NCI-H1092 (cell line): ENCODE measurements at regions not wholly inside any gene's neighbourhood (a gene's known extent, or its start where the extent isn't known, plus 50 kb on each side); places are given as distances from the start of the nearest gene placed in this dataset.
"Not testable (repeated sequence)": the region's sequence is repeated elsewhere in the genome, so short reads cannot be mapped to it uniquely, and the experiment has no call there.

Experiments
- DNase-seq: peaks from one replicate; lab custom pipeline; 2025; lab: John Stamatoyannopoulos, UW

DNA sequence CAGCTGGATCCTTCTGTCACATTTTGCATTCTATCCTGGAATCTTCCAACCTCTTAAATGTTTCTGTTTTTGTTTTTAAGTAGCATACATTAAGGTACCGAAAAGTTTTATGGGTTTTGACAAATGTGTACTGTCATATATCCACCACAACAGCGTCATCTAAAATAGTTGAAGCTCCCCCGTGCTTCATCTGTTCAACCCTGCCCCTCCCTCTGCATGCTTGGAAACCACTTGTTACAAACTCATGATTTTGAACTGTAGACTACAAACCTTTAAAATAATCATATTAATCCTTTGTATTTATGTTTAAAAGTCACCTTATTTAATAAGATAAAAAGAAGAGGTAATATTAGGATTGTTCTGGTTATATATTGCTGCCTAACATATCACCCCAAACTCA lies 182.8 kb upstream of the SMIM30 start:
- DNase-seq, result no peak

- DNase-seq, result no peak
Measured at GRCh38 chr7:113299748-113300147, 181.4 kb upstream of the SMIM30 start.

GRCh38 chr7:113298501-113298900 lies 180.1 kb upstream of the SMIM30 start:
- DNase-seq, result no peak

GRCh38 chr7:113294750-113295149 lies 176.4 kb upstream of the SMIM30 start:
- DNase-seq, result no peak

DNA sequence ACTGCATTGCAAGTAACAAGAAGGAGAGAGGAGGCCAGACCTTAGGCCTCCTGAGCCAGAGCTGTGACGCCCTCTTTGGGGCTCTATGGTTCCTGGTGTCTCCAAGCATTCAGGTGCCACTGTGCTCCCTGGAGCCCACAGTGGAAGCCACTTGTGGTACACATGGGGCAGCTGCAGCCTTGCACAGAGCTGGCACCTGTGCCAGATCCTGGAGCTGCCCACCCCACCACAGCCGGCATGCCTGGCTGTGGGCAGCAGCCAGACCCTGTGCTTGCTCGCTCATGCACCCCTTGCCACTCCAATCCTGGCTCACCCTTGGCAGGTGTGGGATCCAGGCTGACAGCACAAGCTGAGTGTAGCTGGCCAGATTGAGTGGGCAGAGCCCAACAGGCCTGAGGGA lies 173.8 kb upstream of the SMIM30 start:
- no peak for DNase-seq

DNA sequence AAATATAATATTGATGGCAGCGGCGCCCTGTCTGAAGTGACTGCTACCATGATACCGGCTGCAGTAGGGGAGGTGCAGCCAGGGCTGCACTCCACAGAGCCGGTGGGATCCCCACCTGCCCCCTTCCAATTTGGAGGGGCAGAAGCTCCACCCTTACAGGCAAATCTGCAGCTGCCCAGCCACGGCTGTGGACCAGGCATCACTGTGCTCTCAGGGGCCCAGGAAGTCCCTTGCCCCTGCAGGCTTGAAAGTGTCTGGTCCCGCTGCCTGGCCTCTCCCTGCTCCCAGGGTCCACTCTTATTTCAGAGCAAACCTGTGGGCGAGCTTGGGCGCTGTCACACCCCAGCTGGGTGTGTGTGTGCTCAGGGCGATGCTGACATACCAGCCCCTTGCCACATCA lies 172.7 kb upstream of the SMIM30 start:
- DNase-seq, result no peak

- no peak for DNase-seq
Measured at GRCh38 chr7:113289140-113289740, 170.9 kb upstream of the SMIM30 start.

DNA sequence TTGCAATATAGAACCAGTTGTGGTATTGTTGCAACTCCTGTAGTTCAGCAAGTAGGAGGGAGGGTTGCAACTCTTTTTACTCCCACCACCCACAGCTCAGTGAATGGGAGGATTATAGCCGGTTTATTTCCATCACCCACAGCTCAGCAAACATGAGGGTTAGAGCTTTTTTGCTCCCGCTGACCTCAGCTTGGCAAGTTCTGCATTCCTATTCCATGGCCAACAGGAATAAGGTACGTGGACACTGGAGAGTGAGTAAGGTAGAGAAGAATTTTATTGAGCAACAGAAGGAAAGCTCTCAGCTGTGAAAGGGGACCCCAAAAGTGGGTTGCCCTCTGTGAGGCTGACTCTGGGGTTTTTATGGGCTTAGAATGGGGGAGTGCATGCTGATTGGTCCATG lies 167.1 kb upstream of the SMIM30 start:
- no peak for DNase-seq

DNA sequence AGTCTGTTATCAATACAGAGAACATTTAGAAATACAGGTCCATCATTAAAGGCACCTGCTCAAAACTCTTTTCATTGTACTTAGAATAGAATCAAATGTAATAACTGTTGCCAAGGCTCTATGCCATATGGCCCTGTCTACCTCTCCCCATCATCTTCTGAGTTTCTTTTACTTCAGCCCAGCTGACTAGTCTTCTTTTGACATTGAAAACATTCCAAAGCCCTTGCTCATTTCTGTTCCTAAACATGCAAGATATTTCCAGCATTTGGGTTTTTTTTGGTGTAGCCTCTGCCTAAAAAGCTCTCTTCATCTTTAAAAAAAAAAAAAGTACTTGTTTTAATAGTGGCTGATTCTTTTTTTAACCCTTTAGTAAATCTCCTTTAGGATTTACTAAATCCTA lies 165.5 kb upstream of the SMIM30 start:
- no peak for DNase-seq

DNA sequence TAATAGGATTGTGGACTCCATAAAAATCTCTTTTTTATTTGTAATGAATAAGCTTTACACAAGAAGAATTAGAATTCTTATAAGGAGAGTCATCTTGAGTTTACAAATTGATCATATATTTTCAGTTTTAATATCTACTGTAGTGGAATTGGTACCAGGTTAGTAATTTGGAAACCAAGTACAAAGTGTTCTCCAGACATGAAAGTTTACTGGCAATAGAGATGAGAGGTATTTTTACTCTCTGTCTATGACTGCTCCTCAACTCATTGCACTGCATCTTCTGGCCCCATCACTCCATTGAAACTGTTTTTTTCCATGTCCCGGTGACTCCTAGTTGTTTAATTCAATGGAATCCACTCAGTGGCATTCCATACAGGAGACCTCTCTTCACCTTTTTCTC lies 164.5 kb upstream of the SMIM30 start:
- DNase-seq, result no peak

DNA sequence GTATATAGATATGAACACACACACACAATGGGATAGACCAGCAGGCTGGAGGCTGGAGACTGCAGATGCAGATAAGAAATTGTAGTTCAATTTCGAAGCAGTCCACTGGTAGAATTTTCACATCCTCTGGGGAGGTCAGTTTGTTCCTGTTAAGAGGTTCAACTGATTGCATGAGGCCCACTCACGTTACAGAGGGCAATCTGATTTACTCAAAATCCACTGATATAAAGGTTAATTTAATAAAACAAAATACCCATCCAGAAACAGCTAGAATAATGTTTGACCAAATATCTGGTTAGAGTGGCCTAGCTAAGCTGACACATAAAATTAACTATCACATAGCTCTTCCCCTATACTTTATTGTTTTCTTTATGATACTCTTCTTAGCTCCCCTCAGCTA lies 162.9 kb upstream of the SMIM30 start:
- no peak for DNase-seq

DNA sequence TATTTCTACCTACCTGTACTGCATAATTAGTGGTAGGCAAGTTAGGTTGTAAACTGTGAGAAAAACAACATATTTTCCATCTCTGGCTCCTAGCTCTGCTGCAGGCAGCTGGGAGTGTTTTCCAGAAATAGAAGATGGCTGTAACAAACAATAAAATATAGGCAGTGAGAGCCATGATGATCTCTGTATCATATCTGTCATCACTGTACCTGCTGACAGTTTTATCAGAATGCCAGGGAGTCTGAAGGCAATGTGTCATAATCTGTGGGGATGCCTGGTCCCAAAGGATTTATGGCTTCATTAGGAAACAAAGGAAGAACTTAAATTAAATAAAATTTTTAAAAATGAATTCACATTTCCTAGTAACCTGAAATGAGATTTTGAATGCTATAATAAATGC lies 160.9 kb upstream of the SMIM30 start:
- no peak for DNase-seq

- DNase-seq, result no peak
Measured at GRCh38 chr7:113270790-113271189, 152.4 kb upstream of the SMIM30 start.

- not testable (repeated sequence) for DNase-seq
Measured at GRCh38 chr7:113269592-113269991, 151.2 kb upstream of the SMIM30 start.

DNA sequence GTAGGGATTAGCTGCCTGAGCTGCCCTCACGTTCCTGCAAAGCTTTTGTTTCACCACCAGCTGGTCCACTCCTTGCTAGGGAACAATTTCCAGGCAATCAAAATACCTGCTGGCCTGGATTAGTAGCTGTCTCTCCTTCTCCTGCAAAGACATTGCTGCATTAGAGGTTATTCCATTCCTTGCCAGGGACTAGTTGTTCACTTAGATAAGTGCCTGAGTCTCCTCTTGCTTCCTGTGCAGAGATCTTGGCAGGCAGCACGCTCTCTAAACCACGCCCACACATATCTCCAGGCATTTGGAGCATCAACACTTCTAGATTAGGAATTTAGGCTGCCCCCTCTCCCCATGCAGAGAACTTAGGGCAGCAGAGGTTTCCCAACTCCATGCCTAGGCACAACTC lies 150.4 kb upstream of the SMIM30 start:
- no peak for DNase-seq

GRCh38 chr7:113267885-113268284 lies 149.5 kb upstream of the SMIM30 start:
- DNase-seq, result no peak

DNA sequence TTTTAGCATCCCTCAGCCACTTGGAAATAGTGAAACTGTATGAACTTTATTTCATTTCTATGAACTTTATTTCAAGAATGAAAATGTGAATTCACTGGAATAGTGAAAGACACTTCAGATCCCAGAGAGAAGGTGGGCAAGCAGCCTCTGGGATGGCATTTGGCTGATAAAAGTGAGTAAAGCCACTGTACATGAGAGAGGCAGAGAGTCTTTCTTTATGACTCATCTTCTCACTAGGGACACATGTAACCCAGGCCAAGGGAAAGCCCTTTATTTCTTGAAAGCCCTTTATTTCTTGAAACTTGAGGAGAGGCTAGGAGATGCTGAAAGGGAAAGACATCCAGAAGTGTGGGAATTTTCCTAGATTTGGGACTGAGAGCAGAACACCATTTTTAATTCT lies 148.9 kb upstream of the SMIM30 start:
- no peak for DNase-seq

DNA sequence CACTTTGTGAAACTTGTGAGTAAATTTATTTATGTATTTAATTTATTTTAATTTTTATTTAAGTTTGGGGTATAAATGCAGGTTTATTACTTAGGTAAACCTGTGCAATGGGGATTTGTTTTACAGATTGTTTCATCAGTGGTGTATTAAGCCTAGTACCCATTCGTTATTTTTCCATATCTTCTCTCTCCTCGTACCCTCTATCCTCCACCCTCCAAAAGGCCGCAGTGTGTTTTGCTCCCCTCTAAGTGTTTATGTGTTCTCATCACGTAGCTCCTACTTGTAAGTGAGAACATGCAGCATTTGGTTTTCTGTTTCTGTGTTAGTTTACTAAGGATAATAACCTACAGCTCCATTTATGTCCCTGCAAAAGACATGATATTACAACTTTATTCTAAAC lies 145.4 kb upstream of the SMIM30 start:
- no peak for DNase-seq

- not testable (repeated sequence) for DNase-seq
Measured at GRCh38 chr7:113263215-113263742, 144.9 kb upstream of the SMIM30 start.

DNA sequence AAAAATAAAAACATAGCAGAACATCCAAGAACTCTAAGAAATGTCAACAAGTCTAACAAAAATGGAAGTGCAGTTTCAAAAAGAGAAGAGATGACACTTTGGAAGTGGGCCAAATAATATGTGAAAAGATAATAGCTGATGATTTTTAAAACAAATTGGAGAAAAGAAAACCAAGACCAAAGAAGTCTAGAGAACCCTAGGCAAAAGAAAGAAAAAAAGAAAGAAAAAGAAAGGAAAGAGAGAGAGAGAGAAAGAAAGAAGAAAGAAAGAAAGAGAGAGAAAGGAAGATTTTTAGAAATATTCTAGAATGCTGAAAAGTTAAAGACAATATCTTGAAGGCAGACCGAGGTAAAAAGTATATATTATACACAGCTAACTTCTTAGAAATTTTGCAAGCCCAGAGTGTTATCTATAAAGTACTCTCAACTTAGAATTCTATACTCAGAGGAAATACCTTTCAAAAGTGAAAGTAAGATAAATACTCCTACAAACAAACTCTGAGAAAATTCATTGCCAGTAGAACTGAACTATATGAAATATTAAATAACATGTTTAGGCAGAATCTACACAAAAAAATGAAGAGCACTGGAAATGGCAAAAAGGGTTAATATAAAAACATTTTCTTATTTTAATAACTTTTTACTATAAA lies 138.7 kb upstream of the SMIM30 start:
- no peak for DNase-seq

GRCh38 chr7:113247198-113247597 lies 128.8 kb upstream of the SMIM30 start:
- DNase-seq, result no peak

DNA sequence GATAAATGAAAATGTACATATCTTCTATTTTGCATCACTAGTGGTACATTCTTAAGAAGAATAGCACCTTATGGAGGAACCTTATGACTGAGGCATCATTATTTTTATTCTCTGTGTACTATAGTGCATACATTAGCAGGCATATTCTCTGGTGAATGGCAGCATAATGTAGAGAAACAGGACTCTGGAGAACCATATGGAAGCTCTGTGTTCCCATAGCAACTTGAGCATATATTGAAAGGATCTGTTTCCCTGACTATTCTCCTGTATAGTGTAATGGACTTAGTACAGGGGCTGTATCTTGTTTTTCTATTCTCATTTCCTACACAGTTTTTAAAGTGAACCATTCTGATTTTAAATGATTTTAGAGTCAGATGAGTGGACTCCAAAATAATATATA lies 128.4 kb upstream of the SMIM30 start:
- no peak for DNase-seq

GRCh38 chr7:113232885-113233284 lies 114.5 kb upstream of the SMIM30 start:
- DNase-seq, result no peak

DNA sequence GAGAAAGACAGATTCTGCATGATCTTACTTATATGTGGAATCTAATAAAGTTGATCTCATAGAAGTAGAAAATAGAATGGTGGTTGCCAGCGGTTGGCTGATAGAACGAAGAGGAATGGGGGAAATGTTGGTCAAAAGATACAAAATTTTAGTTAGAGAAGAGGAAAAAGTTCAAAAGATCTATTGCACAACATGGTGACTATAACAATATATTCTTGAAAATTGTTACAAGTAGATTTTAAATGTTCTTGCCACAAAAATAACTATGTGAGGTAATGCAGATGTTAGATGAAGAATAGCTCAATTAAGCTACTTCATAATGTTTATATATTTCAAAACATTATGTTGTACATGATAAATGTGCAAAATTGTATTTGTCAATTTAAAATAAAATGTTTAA lies 112.3 kb upstream of the SMIM30 start:
- no peak for DNase-seq
